Astrocyte (in vitro differentiated cells and primary cell): ENCODE measurements at regions not wholly inside any gene's neighbourhood (a gene's known extent, or its start where the extent isn't known, plus 50 kb on each side); places are given as distances from the start of the nearest gene placed in this dataset.

Experiments used
- DNase-seq: peaks from one replicate; pipeline ENCODE4 v3.0.0-alpha.2; 2010; ENCODE audit warnings: low read depth
- FAIRE-seq: peaks from 2 replicates; lab custom pipeline; 2011; peaks lifted over from hg19 to GRCh38; lab: Jason Lieb, UNC
- H2AFZ ChIP-seq: 2 replicates; pipeline ENCODE4 v1.6.0; 2012; ENCODE audit warnings: low read depth, low read length, inconsistent platforms
- H3K27ac ChIP-seq: 2 replicates; pipeline ENCODE4 v1.5.1; 2011; ENCODE audit warnings: low read depth, low read length, inconsistent platforms
- H3K27me3 ChIP-seq: 2 replicates; pipeline ENCODE4 v1.6.0; 2011; ENCODE audit warnings: low read length, inconsistent platforms; ENCODE audit not compliant: insufficient read depth
- H3K36me3 ChIP-seq: 2 replicates; pipeline ENCODE4 v1.5.1; 2011; ENCODE audit warnings: low read length, inconsistent platforms; ENCODE audit not compliant: insufficient read depth
- H3K4me1 ChIP-seq: 2 replicates; pipeline ENCODE4 v1.5.1; 2011; ENCODE audit warnings: low read length, inconsistent platforms; ENCODE audit not compliant: insufficient read depth
- H3K4me2 ChIP-seq: 2 replicates; pipeline ENCODE4 v1.6.0; 2012; ENCODE audit warnings: low read length, inconsistent platforms
- H3K4me3 ChIP-seq: 2 replicates; pipeline ENCODE4 v1.5.1; 2011; ENCODE audit warnings: low read depth, mild to moderate bottlenecking, low read length, inconsistent platforms; ENCODE audit not compliant: insufficient read depth
- H3K79me2 ChIP-seq: 2 replicates; pipeline ENCODE4 v1.6.0; 2012; ENCODE audit warnings: mild to moderate bottlenecking, low read length, inconsistent platforms; ENCODE audit not compliant: insufficient read depth
- H3K9ac ChIP-seq: 2 replicates; pipeline ENCODE4 v1.6.0; 2012; ENCODE audit warnings: mild to moderate bottlenecking, low read length, inconsistent platforms
- H3K9me3 ChIP-seq: 2 replicates; pipeline ENCODE4 v1.5.1; 2012; ENCODE audit warnings: low read depth, mild to moderate bottlenecking, low read length, inconsistent platforms; ENCODE audit not compliant: insufficient read depth
- H4K20me1 ChIP-seq: 2 replicates; pipeline ENCODE4 v1.6.0; 2012; ENCODE audit warnings: low read length, inconsistent platforms; ENCODE audit not compliant: insufficient read depth
- H3K27ac Mint-ChIP-seq: one replicate; pipeline ENCODE4 v1.8.0; 2021; ENCODE audit warnings: mild to moderate bottlenecking, mixed read lengths; ENCODE audit not compliant: unreplicated experiment
- H3K27me3 Mint-ChIP-seq: one replicate; pipeline ENCODE4 v1.8.0; 2021; ENCODE audit warnings: low read depth, mixed read lengths; ENCODE audit not compliant: unreplicated experiment
- H3K36me3 Mint-ChIP-seq: one replicate; pipeline ENCODE4 v1.8.0; 2021; ENCODE audit warnings: low read depth, mixed read lengths; ENCODE audit not compliant: unreplicated experiment
- H3K4me1 Mint-ChIP-seq: one replicate; pipeline ENCODE4 v1.8.0; 2021; ENCODE audit warnings: low read depth, mixed read lengths; ENCODE audit not compliant: unreplicated experiment
- H3K4me3 Mint-ChIP-seq: one replicate; pipeline ENCODE4 v1.8.0; 2021; ENCODE audit warnings: mild to moderate bottlenecking, moderate library complexity, mixed read lengths; ENCODE audit not compliant: unreplicated experiment
- H3K9me3 Mint-ChIP-seq: one replicate; pipeline ENCODE4 v1.8.0; 2021; ENCODE audit warnings: mild to moderate bottlenecking, mixed read lengths; ENCODE audit not compliant: unreplicated experiment
- CTCF ChIP-seq: IDR thresholded peaks from 2 replicates; pipeline ENCODE4 v1.5.1; 2011; ENCODE audit warnings: low read depth, mild to moderate bottlenecking, inconsistent platforms, low read length, moderate library complexity; ENCODE audit not compliant: insufficient read depth
- EZH2 ChIP-seq: IDR thresholded peaks from 2 replicates; pipeline ENCODE4 v1.6.1; 2012; ENCODE audit warnings: mild to moderate bottlenecking, low read length, inconsistent platforms; ENCODE audit not compliant: insufficient read depth

- H3K36me3 Mint-ChIP-seq, result no peaks in the 10 kb centered on the region
- no peak overlapping the region for H2AFZ ChIP-seq
- H3K27me3 Mint-ChIP-seq, result no peaks in the 10 kb centered on the region
- H4K20me1 ChIP-seq, result no peaks in the 10 kb centered on the region
- no peak overlapping the region for H3K4me3 ChIP-seq
- H3K9ac ChIP-seq, result no peak overlapping the region
- H3K27ac Mint-ChIP-seq, result no peak overlapping the region
- no peaks in the 10 kb centered on the region for H3K9me3 Mint-ChIP-seq
- no peak overlapping the region for H3K4me3 Mint-ChIP-seq
- H3K36me3 ChIP-seq, result no peaks in the 10 kb centered on the region
- H3K4me1 Mint-ChIP-seq, result no peaks in the 10 kb centered on the region
- no peak for TF ChIP-seq CTCF
- TF ChIP-seq EZH2, result no peak
- no peak overlapping the region for H3K27ac ChIP-seq
- H3K27me3 ChIP-seq, result no peaks in the 10 kb centered on the region
- H3K79me2 ChIP-seq, result no peaks in the 10 kb centered on the region
- FAIRE-seq, result no peak
- H3K9me3 ChIP-seq, result no peaks in the 10 kb centered on the region
- no peak for DNase-seq
- H3K4me2 ChIP-seq, result no peak overlapping the region
- no peaks in the 10 kb centered on the region for H3K4me1 ChIP-seq
These were observed 425.8 kb upstream of the NRP1 start for GRCh38 chr10:33760056-33760943.

- Mint-ChIP-seq H3K27me3 (peaks cover 2% of the 10 kb centered on the region), H3K36me3 (no peaks in the 10 kb centered on the region), H3K27ac (no peak overlapping the region), H3K9me3 (no peaks in the 10 kb centered on the region), H3K4me1 (no peaks in the 10 kb centered on the region), H3K4me3 (no peak overlapping the region)
- FAIRE-seq, result no peak
- H4K20me1 ChIP-seq, result no peaks in the 10 kb centered on the region
- H3K36me3 ChIP-seq, result no peaks in the 10 kb centered on the region
- no peaks in the 10 kb centered on the region for H3K9me3 ChIP-seq
- no peak overlapping the region for H2AFZ ChIP-seq
- no peak overlapping the region for H3K4me2 ChIP-seq
- TF ChIP-seq CTCF, result no peak
- TF ChIP-seq EZH2, result no peak
- no peak for DNase-seq
- no peak overlapping the region for H3K9ac ChIP-seq
- H3K27me3 ChIP-seq, result no peaks in the 10 kb centered on the region
- H3K27ac ChIP-seq, result no peak overlapping the region
- no peak overlapping the region for H3K4me3 ChIP-seq
- H3K4me1 ChIP-seq, result no peaks in the 10 kb centered on the region
- H3K79me2 ChIP-seq, result no peaks in the 10 kb centered on the region
These were observed 424.7 kb upstream of the NRP1 start for GRCh38 chr10:33759191-33759590.

GRCh38 chr10:33758299-33758698, 423.8 kb upstream of the NRP1 start:
- no peaks in the 10 kb centered on the region for H3K27me3 ChIP-seq
- H3K9me3 Mint-ChIP-seq, result no peaks in the 10 kb centered on the region
- no peak overlapping the region for H3K4me2 ChIP-seq
- no peaks in the 10 kb centered on the region for H3K9me3 ChIP-seq
- FAIRE-seq, result no peak
- H3K36me3 Mint-ChIP-seq, result no peaks in the 10 kb centered on the region
- no peak for TF ChIP-seq EZH2
- TF ChIP-seq CTCF, result no peak
- no peaks in the 10 kb centered on the region for H3K36me3 ChIP-seq
- no peaks in the 10 kb centered on the region for H4K20me1 ChIP-seq
- H3K27ac ChIP-seq, result no peak overlapping the region
- no peaks in the 10 kb centered on the region for H3K4me1 Mint-ChIP-seq
- no peak overlapping the region for H3K9ac ChIP-seq
- H3K27ac Mint-ChIP-seq, result no peak overlapping the region
- no peak overlapping the region for H2AFZ ChIP-seq
- peaks cover 2% of the 10 kb centered on the region for H3K27me3 Mint-ChIP-seq
- no peak for DNase-seq
- no peaks in the 10 kb centered on the region for H3K4me1 ChIP-seq
- no peaks in the 10 kb centered on the region for H3K79me2 ChIP-seq
- no peak overlapping the region for H3K4me3 ChIP-seq
- H3K4me3 Mint-ChIP-seq, result no peak overlapping the region
